GM12878 (cell line): ENCODE measurements at regions not wholly inside any gene's neighbourhood (a gene's known extent, or its start where the extent isn't known, plus 50 kb on each side); places are given as distances from the start of the nearest gene placed in this dataset.

Experiments used
- ATAC-seq: fragments of 200-7000 bp; cut with Tn5 transposase; 3 replicates; pipeline ENCODE4 v1.9.1; 2020; ENCODE audit warnings: mild to moderate bottlenecking, moderate library complexity
- BruUV-seq: library from RNA; stranded (reverse); fragments of 400-500 nt; replicated peaks from 2 replicates; lab custom pipeline; 2021; lab: Mats Ljungman, UMichigan
- CTCF ChIA-PET: fragments of 300-600 bp; sonication (Branson Sonifier 250); formaldehyde crosslinking; extraction: SDS; loops from one replicate; lab custom pipeline; 2021; ENCODE audit warnings: inconsistent platforms; lab: Yijun Ruan, JAX
- POLR2A ChIA-PET: fragments of 350-600 bp; formaldehyde crosslinking; extraction: SDS; loops from one replicate; lab custom pipeline; 2021; ENCODE audit warnings: inconsistent platforms; lab: Charles Lee
- RAD21 ChIA-PET: fragments of 300-600 bp; sonication (Branson Sonifier 250); formaldehyde crosslinking; loops from one replicate; lab custom pipeline; 2023; ENCODE audit warnings: antibody characterized with exemption; ENCODE audit not compliant: unreplicated experiment; lab: Charles Lee
- SMC1A ChIA-PET: fragments of 300-600 bp; sonication (Branson Sonifier 250); formaldehyde crosslinking; loops from one replicate; lab custom pipeline; 2023; ENCODE audit not compliant: unreplicated experiment, uncharacterized antibody; lab: Charles Lee
- DNase-seq: peaks from one replicate; pipeline ENCODE4 v3.0.0-alpha.2; 2011; ENCODE audit warnings: low read depth, low spot score
- FAIRE-seq: peaks from 3 replicates; lab custom pipeline; 2011; peaks lifted over from hg19 to GRCh38; lab: Jason Lieb, UNC
- H2AFZ ChIP-seq: 2 replicates; pipeline ENCODE4 v1.6.0; 2011; ENCODE audit warnings: low read depth, low read length, control low read depth; ENCODE audit not compliant: control insufficient read depth
- H3K27ac ChIP-seq: 2 replicates; pipeline ENCODE4 v1.5.1; 2011; ENCODE audit warnings: control low read depth; ENCODE audit not compliant: control insufficient read depth, insufficient read depth
- H3K27me3 ChIP-seq, 2 experiments: replicated peaks in 1 of 2; 2 replicates each; pipeline versions ENCODE4 v1.6.0 to v1.6.1; 2011; ENCODE audit warnings: low read length in 1 of 2; ENCODE audit not compliant: control insufficient read depth in 2 of 2, insufficient read depth in 2 of 2
- H3K36me3 ChIP-seq, 2 experiments: 2 replicates each; pipeline ENCODE4 v1.5.1; 2011; ENCODE audit warnings: low read length in 1 of 2; ENCODE audit not compliant: control insufficient read depth in 2 of 2, insufficient read depth in 2 of 2
- H3K4me1 ChIP-seq: 2 replicates; pipeline ENCODE4 v1.6.1; 2011; ENCODE audit warnings: mild to moderate bottlenecking, low read length, moderate library complexity, mixed read lengths; ENCODE audit not compliant: control insufficient read depth, insufficient read depth
- H3K4me2 ChIP-seq: 2 replicates; pipeline ENCODE4 v1.6.0; 2011; ENCODE audit warnings: control low read depth; ENCODE audit not compliant: control insufficient read depth, insufficient read depth
- H3K4me3 ChIP-seq: fragments of 200-600 bp; sonication (generic); 2 replicates; pipeline ENCODE4 v1.5.1; 2016
- H3K79me2 ChIP-seq: 2 replicates; pipeline ENCODE4 v1.6.0; 2011; ENCODE audit warnings: low read length; ENCODE audit not compliant: control insufficient read depth, insufficient read depth
- H3K9ac ChIP-seq: 2 replicates; pipeline ENCODE4 v1.8.0; 2011; ENCODE audit warnings: low read length, control low read depth, mixed read lengths; ENCODE audit not compliant: control insufficient read depth, insufficient read depth
- H3K9me3 ChIP-seq: replicated peaks from 3 replicates; pipeline ENCODE4 v1.5.1; 2011; ENCODE audit warnings: mild to moderate bottlenecking, low read length; ENCODE audit not compliant: control insufficient read depth, insufficient read depth
- H4K20me1 ChIP-seq: 2 replicates; pipeline ENCODE4 v1.6.0; 2011; ENCODE audit not compliant: control insufficient read depth, insufficient read depth
- CHD1 ChIP-seq: IDR thresholded peaks from 2 replicates; pipeline ENCODE4 v1.6.1; 2012; ENCODE audit warnings: low read depth, low read length, improper control_type of control experiment
- CHD2 ChIP-seq: IDR thresholded peaks from 2 replicates; pipeline ENCODE4 v1.6.1; 2011; ENCODE audit warnings: low read depth, low read length, improper control_type of control experiment, borderline replicate concordance
- IRF4 ChIP-seq: IDR thresholded peaks from 2 replicates; pipeline ENCODE4 v1.6.1; 2011; ENCODE audit warnings: low read depth, low read length
- KDM1A ChIP-seq: fragments of 200-600 bp; sonication (generic); IDR thresholded peaks from 2 replicates; pipeline ENCODE4 v1.6.1; 2016; ENCODE audit warnings: borderline replicate concordance
- NFIC ChIP-seq: IDR thresholded peaks from 2 replicates; pipeline ENCODE4 v1.6.1; 2012; ENCODE audit warnings: low read depth, mild to moderate bottlenecking, inconsistent platforms, low read length, moderate library complexity
- NFXL1 ChIP-seq: fragments of 450-650 bp; IDR thresholded peaks from 2 replicates; pipeline ENCODE4 v1.6.1; 2017; ENCODE audit warnings: antibody characterized with exemption, mild to moderate bottlenecking, borderline replicate concordance
- NFYA ChIP-seq: IDR thresholded peaks from 2 replicates; pipeline ENCODE4 v1.6.1; 2011; ENCODE audit warnings: low read depth, mild to moderate bottlenecking, low read length, improper control_type of control experiment, borderline replicate concordance
- RELB ChIP-seq: fragments of 450-650 bp; IDR thresholded peaks from 2 replicates; pipeline ENCODE4 v1.6.1; 2017; ENCODE audit warnings: low read depth, mild to moderate bottlenecking, moderate library complexity
- RUNX3 ChIP-seq: IDR thresholded peaks from 2 replicates; pipeline ENCODE4 v1.6.1; 2012; ENCODE audit warnings: low read length, inconsistent platforms
- SIN3A ChIP-seq: IDR thresholded peaks from 2 replicates; pipeline ENCODE4 v1.6.1; 2012; ENCODE audit warnings: low read depth, low read length, improper control_type of control experiment
- USF2 ChIP-seq: IDR thresholded peaks from 2 replicates; pipeline ENCODE4 v1.6.1; 2011; ENCODE audit warnings: low read depth, low read length, improper control_type of control experiment, borderline replicate concordance
- WRNIP1 ChIP-seq: IDR thresholded peaks from 2 replicates; pipeline ENCODE4 v1.6.1; 2011; ENCODE audit warnings: low read depth, low read length, improper control_type of control experiment, borderline replicate concordance
- ZNF384 ChIP-seq: IDR thresholded peaks from 2 replicates; pipeline ENCODE4 v1.6.1; 2012; ENCODE audit warnings: low read depth, mild to moderate bottlenecking, low read length, improper control_type of control experiment, borderline replicate concordance
- WGBS: methylation state at CpG from one replicate; pipeline ENCODE4 v1.1.6; 2016; ENCODE audit warnings: low lambda C conversion rate; ENCODE audit not compliant: insufficient replicate concordance, insufficient coverage; ENCODE audit errors: missing lambda C conversion rate; 5-methylcytosine and 5-hydroxymethylcytosine counted together
- in situ Hi-C: fragments of 300-500 bp; cut with MboI; formaldehyde crosslinking; loops from 9 replicates; pipeline ENCODE4 v1.14.3; 2018; ENCODE audit warnings: mixed read lengths
- intact Hi-C: fragments of 100-400 bp; cut with micrococcal nuclease; formaldehyde crosslinking; loops from one replicate; pipeline ENCODE4 v1.14.2; 2022; ENCODE audit not compliant: unreplicated experiment

- H3K4me2 ChIP-seq: no peak overlapping the region
- CTCF ChIA-PET: interaction anchor here (1.2 kb wide), 1 partner anchor 9 kb away, joined by 3 read pairs; no protein-coding TSS in a partner anchor
- no peaks in the 10 kb centered on the region for H4K20me1 ChIP-seq
- no peaks in the 10 kb centered on the region for H3K79me2 ChIP-seq
- no peak for TF ChIP-seq SIN3A
- TF ChIP-seq KDM1A: no peak
- TF ChIP-seq RELB: no peak
- no peak for TF ChIP-seq ZNF384
- TF ChIP-seq IRF4: no peak
- TF ChIP-seq USF2: no peak
- TF ChIP-seq NFXL1: no peak
- no peak for TF ChIP-seq NFYA
- no peak for TF ChIP-seq NFIC
- TF ChIP-seq WRNIP1: no peak
- no peak for TF ChIP-seq CHD2
- no peak for TF ChIP-seq RUNX3
- no peak for TF ChIP-seq CHD1
- no peak overlapping the region for H3K27ac ChIP-seq
- H3K4me1 ChIP-seq: no peaks in the 10 kb centered on the region
- H3K9ac ChIP-seq: no peak overlapping the region
- no peaks in the 10 kb centered on the region for H3K9me3 ChIP-seq
- no peaks in the 10 kb centered on the region for H3K36me3 ChIP-seq
- no peaks in the 10 kb centered on the region; a peak in 1 of 4 replicates for H3K27me3 ChIP-seq
- H2AFZ ChIP-seq: no peak overlapping the region
- in situ Hi-C loops: no loop called here
- H3K4me3 ChIP-seq: no peak overlapping the region
- intact Hi-C loops: no loop called here
- no peak for FAIRE-seq
- POLR2A ChIA-PET: no interaction called here
- no peak for ATAC-seq
- SMC1A ChIA-PET: interaction anchor here (1.0 to 2.5 kb wide), 3 partner anchors 10 to 14 kb away, joined by 3 to 7 read pairs (median 6); no protein-coding TSS in a partner anchor
- no peak for DNase-seq
- 26% methylated on average over 4 of the region's 4 CpGs for WGBS
- RAD21 ChIA-PET: no interaction called here
- no TSS peak for BruUV-seq
Measured at GRCh38 chr3:124438813-124439212, 291.4 kb upstream of the UMPS start.
